H1 (cell line): ENCODE measurements at regions not wholly inside any gene's neighbourhood (a gene's known extent, or its start where the extent isn't known, plus 50 kb on each side); places are given as distances from the start of the nearest gene placed in this dataset.

ENCODE experiments used
- CTCF ChIA-PET: fragments of 300-600 bp; sonication (Branson Sonifier 250); formaldehyde crosslinking; loops from one replicate; lab custom pipeline; 2021; ENCODE audit not compliant: partially characterized antibody; lab: Charles Lee
- POLR2A ChIA-PET: fragments of 300-600 bp; sonication (Branson Sonifier 250); formaldehyde crosslinking; loops from one replicate; lab custom pipeline; 2021; ENCODE audit warnings: inconsistent platforms; ENCODE audit not compliant: partially characterized antibody; lab: Charles Lee
- DNase-seq, 2 experiments: peaks; one replicate each; pipeline versions ENCODE4 v3.0.0 to v3.0.0-alpha.2; 2010 to 2022; ENCODE audit warnings: low spot score in 2 of 2, low read depth in 1 of 2, mixed read lengths in 1 of 2
- FAIRE-seq: peaks from 2 replicates; lab custom pipeline; 2011; peaks lifted over from hg19 to GRCh38; lab: Jason Lieb, UNC
- H2AFZ ChIP-seq: 2 replicates; pipeline ENCODE4 v1.8.1; 2012; ENCODE audit warnings: low read length, inconsistent platforms
- H2AK5ac ChIP-seq: 2 replicates; pipeline ENCODE4 v1.6.1; 2013; ENCODE audit warnings: low read depth, low read length
- H2BK120ac ChIP-seq: replicated peaks from 2 replicates; pipeline ENCODE3; 2013; ENCODE audit warnings: low read depth, low read length, inconsistent platforms
- H2BK12ac ChIP-seq: 2 replicates; pipeline ENCODE4 v1.6.1; 2013; ENCODE audit warnings: low read depth, low read length
- H2BK15ac ChIP-seq: 2 replicates; pipeline ENCODE4 v1.6.1; 2013; ENCODE audit warnings: low read length
- H2BK20ac ChIP-seq: 2 replicates; pipeline ENCODE4 v1.6.1; 2013; ENCODE audit warnings: low read length
- H2BK5ac ChIP-seq: 2 replicates; pipeline ENCODE4 v1.6.1; 2013; ENCODE audit warnings: low read depth, low read length
- H3K14ac ChIP-seq: 2 replicates; pipeline ENCODE4 v1.6.1; 2013; ENCODE audit warnings: inconsistent platforms; ENCODE audit not compliant: insufficient read length
- H3K18ac ChIP-seq: 2 replicates; pipeline ENCODE4 v1.6.1; 2013; ENCODE audit warnings: low read length; ENCODE audit errors: extremely low read depth
- H3K23ac ChIP-seq: 2 replicates; pipeline ENCODE4 v1.6.1; 2013; ENCODE audit warnings: inconsistent platforms; ENCODE audit not compliant: insufficient read length
- H3K23me2 ChIP-seq: 2 replicates; pipeline ENCODE4 v1.6.1; 2013; ENCODE audit warnings: low read depth, low read length
- H3K27ac ChIP-seq: 2 replicates; pipeline ENCODE4 v1.6.1; 2011; ENCODE audit warnings: low read depth, low read length, inconsistent platforms
- H3K27me3 ChIP-seq, 4 experiments: replicated peaks in 1 of 4; 1 replicate in 1 of 4; 2 replicates in 3 of 4; pipeline versions ENCODE4 v1.6.1 to v1.8.1; 2011 to 2013; ENCODE audit warnings: low read length in 3 of 4, mild to moderate bottlenecking in 3 of 4, inconsistent platforms in 2 of 4, mixed read lengths in 2 of 4, moderate library complexity in 1 of 4; ENCODE audit not compliant: control insufficient read depth in 3 of 4, insufficient read depth in 3 of 4; ENCODE audit errors: extremely low read depth in 1 of 4
- H3K36me3 ChIP-seq, 4 experiments: 2 replicates each; pipeline versions ENCODE4 v1.6.1 to v1.8.1; 2011 to 2013; ENCODE audit warnings: mild to moderate bottlenecking in 4 of 4, low read length in 3 of 4, moderate library complexity in 2 of 4, control low read depth in 1 of 4, inconsistent platforms in 1 of 4; ENCODE audit not compliant: insufficient read depth in 4 of 4, control insufficient read depth in 2 of 4
- H3K4ac ChIP-seq: replicated peaks from 2 replicates; pipeline ENCODE3; 2013; ENCODE audit warnings: low read length, low read depth, mixed read lengths, inconsistent platforms; ENCODE audit not compliant: insufficient read length
- H3K4me1 ChIP-seq, 4 experiments: replicated peaks in 1 of 4; 1 replicate in 1 of 4; 2 replicates in 3 of 4; pipeline versions ENCODE4 v1.6.1 to v1.8.1; 2011 to 2013; ENCODE audit warnings: low read length in 3 of 4, inconsistent platforms in 2 of 4, mixed read lengths in 1 of 4; ENCODE audit not compliant: insufficient read depth in 4 of 4, control insufficient read depth in 3 of 4
- H3K4me2 ChIP-seq, 2 experiments: 2 replicates each; pipeline versions ENCODE4 v1.6.1 to v1.8.1; 2011 to 2013; ENCODE audit warnings: low read depth in 2 of 2, low read length in 2 of 2, control low read depth in 1 of 2, inconsistent platforms in 1 of 2, mild to moderate bottlenecking in 1 of 2; ENCODE audit not compliant: insufficient read depth in 1 of 2
- H3K4me3 ChIP-seq, 4 experiments: fragments of 200-600, 300-600 bp in 1 of 4; sonication (generic), shearing (Covaris generic), sonication (Bioruptor Twin) in 1 of 4; 2 replicates each; pipeline versions ENCODE4 v1.5.1 to v1.8.1; 2011 to 2016; ENCODE audit warnings: low read length in 4 of 4, low read depth in 3 of 4, control low read depth in 2 of 4, inconsistent platforms in 2 of 4, mild to moderate bottlenecking in 2 of 4, mixed read lengths in 1 of 4, moderate library complexity in 1 of 4; ENCODE audit not compliant: insufficient read depth in 2 of 4; ENCODE audit errors: extremely low read depth in 1 of 4
- H3K56ac ChIP-seq: replicated peaks from 2 replicates; pipeline ENCODE3; 2013; ENCODE audit warnings: low read depth, mild to moderate bottlenecking, mixed read lengths, low read length, inconsistent platforms; ENCODE audit not compliant: insufficient read length
- H3K79me1 ChIP-seq: 2 replicates; pipeline ENCODE4 v1.6.1; 2013; ENCODE audit warnings: low read depth, low read length, control low read depth
- H3K79me2 ChIP-seq, 2 experiments: 2 replicates each; pipeline versions ENCODE4 v1.6.1 to v1.8.1; 2012 to 2013; ENCODE audit warnings: low read length in 2 of 2, mild to moderate bottlenecking in 2 of 2, inconsistent platforms in 1 of 2; ENCODE audit not compliant: insufficient read depth in 2 of 2, control insufficient read depth in 1 of 2
- H3K9ac ChIP-seq, 4 experiments: replicated peaks in 1 of 4; 1 replicate in 1 of 4; 2 replicates in 3 of 4; pipeline versions ENCODE4 v1.6.1 to v1.8.1; 2011 to 2013; ENCODE audit warnings: low read depth in 3 of 4, low read length in 3 of 4, control low read depth in 2 of 4, mild to moderate bottlenecking in 2 of 4, moderate library complexity in 2 of 4, inconsistent platforms in 1 of 4; ENCODE audit errors: extremely low read depth in 1 of 4
- H3K9me3 ChIP-seq, 2 experiments: 2 replicates each; pipeline versions ENCODE4 v1.6.1 to v1.8.1; 2012 to 2013; ENCODE audit warnings: mild to moderate bottlenecking in 2 of 2, moderate library complexity in 2 of 2, control low read depth in 1 of 2, inconsistent platforms in 1 of 2, low read depth in 1 of 2, low read length in 1 of 2, mixed read lengths in 1 of 2; ENCODE audit not compliant: insufficient read depth in 2 of 2
- H4K20me1 ChIP-seq, 2 experiments: replicated peaks in 1 of 2; 2 replicates each; pipeline versions ENCODE3 to v1.8.1; 2011 to 2013; ENCODE audit warnings: inconsistent platforms in 2 of 2, low read length in 2 of 2, mild to moderate bottlenecking in 1 of 2; ENCODE audit not compliant: insufficient read depth in 2 of 2, control insufficient read depth in 1 of 2
- H4K5ac ChIP-seq: 2 replicates; pipeline ENCODE4 v1.6.1; 2013; ENCODE audit warnings: low read length, low read depth, mixed read lengths, inconsistent platforms; ENCODE audit not compliant: insufficient read length
- H4K8ac ChIP-seq: 2 replicates; pipeline ENCODE4 v1.8.0; 2013; ENCODE audit warnings: mild to moderate bottlenecking, moderate library complexity, low read length, inconsistent platforms; ENCODE audit not compliant: insufficient read depth; ENCODE audit errors: extremely low read depth
- H4K91ac ChIP-seq: replicated peaks from 2 replicates; pipeline ENCODE3; 2013; ENCODE audit warnings: low read length, mixed read lengths, inconsistent platforms; ENCODE audit not compliant: insufficient read length
- ASH2L ChIP-seq: fragments of 200-600, 300-600 bp; sonication (generic); IDR thresholded peaks from one replicate; pipeline ENCODE4 v1.7.1; 2017; ENCODE audit warnings: low read length
- CBX8 ChIP-seq: fragments of 300-800, 300-1000 bp; sonication (generic); IDR thresholded peaks from 2 replicates; pipeline ENCODE4 v1.7.1; 2016; ENCODE audit warnings: low read depth, low read length, borderline replicate concordance
- KDM4A ChIP-seq: IDR thresholded peaks from one replicate; pipeline ENCODE4 v1.7.1; 2012; ENCODE audit warnings: low read depth, mild to moderate bottlenecking, moderate library complexity, low read length, inconsistent platforms; ENCODE audit not compliant: severe bottlenecking
- POLR2A ChIP-seq, 2 experiments: IDR thresholded peaks; 1 replicate in 1 of 2; 2 replicates in 1 of 2; pipeline ENCODE4 v1.6.1; 2011; ENCODE audit warnings: low read depth in 2 of 2, low read length in 2 of 2, mild to moderate bottlenecking in 2 of 2; ENCODE audit errors: control extremely low read depth in 1 of 2
- RNF2 ChIP-seq: fragments of 200-900, 300-1000 bp; sonication (generic); IDR thresholded peaks from 2 replicates; pipeline ENCODE4 v1.7.1; 2016; ENCODE audit warnings: borderline replicate concordance, low read depth, mild to moderate bottlenecking, antibody characterized with exemption, low read length; ENCODE audit not compliant: poor library complexity, severe bottlenecking; ENCODE audit errors: missing control alignments
- SAP30 ChIP-seq: fragments of 300-600 bp; sonication (generic); IDR thresholded peaks from 2 replicates; pipeline ENCODE4 v1.7.1; 2012; ENCODE audit warnings: low read length, moderate library complexity, mild to moderate bottlenecking, inconsistent platforms; ENCODE audit not compliant: insufficient read depth, insufficient replicate concordance
- SP2 ChIP-seq: IDR thresholded peaks from 2 replicates; pipeline ENCODE4 v1.6.1; 2012; ENCODE audit warnings: mild to moderate bottlenecking, low read length, inconsistent platforms
- SUZ12 ChIP-seq: fragments of 200-600 bp; sonication (generic); IDR thresholded peaks from 2 replicates; pipeline ENCODE4 v1.6.1; 2012; ENCODE audit warnings: mild to moderate bottlenecking, inconsistent platforms, low read length, moderate library complexity, mixed read lengths
- TAF1 ChIP-seq: IDR thresholded peaks from 2 replicates; pipeline ENCODE4 v1.6.1; 2011; ENCODE audit warnings: mild to moderate bottlenecking, low read depth, low read length
- TCF12 ChIP-seq: IDR thresholded peaks from 2 replicates; pipeline ENCODE4 v1.6.1; 2011; ENCODE audit warnings: low read depth, mild to moderate bottlenecking, low read length
- WGBS, 2 experiments: shearing (Covaris generic) in 1 of 2; methylation state at CpG; one replicate each; pipeline versions ENCODE4 v1.1.6 to v1.1.7; 2013 to 2015; ENCODE audit warnings: low lambda C conversion rate in 2 of 2, mixed read lengths in 2 of 2, inconsistent platforms in 1 of 2, low coverage in 1 of 2, missing lambda C conversion rate in 1 of 2; ENCODE audit not compliant: insufficient replicate concordance in 2 of 2, insufficient coverage in 1 of 2, insufficient read length in 1 of 2; ENCODE audit errors: extremely low coverage in 1 of 2, missing lambda C conversion rate in 1 of 2; 5-methylcytosine and 5-hydroxymethylcytosine counted together

- no peak overlapping the region for H2BK15ac ChIP-seq
- H2BK12ac ChIP-seq = no peak overlapping the region
- no peak overlapping the region for H3K9ac ChIP-seq
- H4K5ac ChIP-seq = no peak overlapping the region
- ChIA-PET CTCF (interaction anchor here (1.3 kb wide), 1 partner anchor 91 kb away, joined by 3 read pairs; no protein-coding TSS in a partner anchor), POLR2A (no interaction called here)
- FAIRE-seq (no peak), DNase-seq (no peak)
- H3K27ac ChIP-seq = no peak overlapping the region
- no peak for TF ChIP-seq SAP30
- TF ChIP-seq POLR2A (IDR thresholded peaks at IDR 0.05; ENCODE audit: control extremely low read depth in 1 of 2, low read depth in 2 of 2, low read length in 2 of 2) = no peak
- TF ChIP-seq TAF1 = no peak
- TF ChIP-seq SUZ12 = no peak
- TF ChIP-seq SP2 = no peak
- no peak for TF ChIP-seq CBX8
- TF ChIP-seq RNF2 = no peak
- no peak for TF ChIP-seq KDM4A
- TF ChIP-seq TCF12 = no peak
- TF ChIP-seq ASH2L = no peak
- no peaks in the 10 kb centered on the region for H3K4me1 ChIP-seq
- H4K20me1 ChIP-seq = no peaks in the 10 kb centered on the region
- H4K8ac ChIP-seq = no peak overlapping the region
- 87% methylated on average over 6 of the region's 6 CpGs; no CpG with 5 or more reads in 1 of the 2 experiments for WGBS, 2 experiments
- no peak overlapping the region for H3K56ac ChIP-seq
- H4K91ac ChIP-seq = no peak overlapping the region
- no peak overlapping the region; the same call in 1 of the 2 replicates for H2AFZ ChIP-seq
- no peak overlapping the region for H2BK5ac ChIP-seq
- H3K9me3 ChIP-seq = no peaks in the 10 kb centered on the region
- H3K18ac ChIP-seq = no peak overlapping the region
- no peak overlapping the region for H2BK20ac ChIP-seq
- no peak overlapping the region for H3K4me3 ChIP-seq
- H3K14ac ChIP-seq = no peak overlapping the region
- no peaks in the 10 kb centered on the region for H3K27me3 ChIP-seq
- no peaks in the 10 kb centered on the region for H3K79me1 ChIP-seq
- H3K23ac ChIP-seq = no peak overlapping the region
- no peaks in the 10 kb centered on the region for H3K79me2 ChIP-seq
- H3K4me2 ChIP-seq = no peak overlapping the region
- H3K23me2 ChIP-seq = no peaks in the 10 kb centered on the region
- no peak overlapping the region for H3K4ac ChIP-seq
- H2AK5ac ChIP-seq = no peak overlapping the region
- no peaks in the 10 kb centered on the region for H3K36me3 ChIP-seq
- H2BK120ac ChIP-seq = no peak overlapping the region
Measured at GRCh38 chr13:78029901-78030300, 111.3 kb upstream of the EDNRB start.
